OCI-LY1 (cell line): ENCODE measurements at regions not wholly inside any gene's neighbourhood (a gene's known extent, or its start where the extent isn't known, plus 50 kb on each side); places are given as distances from the start of the nearest gene placed in this dataset.

Source experiments
- H2AFZ ChIP-seq: fragments of 200-600 bp; sonication (generic), shearing (Covaris generic); 2 replicates; pipeline ENCODE4 v1.6.0; 2014; ENCODE audit warnings: antibody characterized with exemption, mild to moderate bottlenecking, low read length
- H3F3A ChIP-seq: fragments of 200-600 bp; sonication (generic), shearing (Covaris generic); 2 replicates; pipeline ENCODE4 v1.6.0; 2014; ENCODE audit warnings: mild to moderate bottlenecking, antibody characterized with exemption, low read length, moderate library complexity; ENCODE audit not compliant: insufficient read depth
- H3K27ac ChIP-seq: fragments of 200-600 bp; sonication (generic); 2 replicates; pipeline ENCODE4 v1.5.1; 2014; ENCODE audit warnings: low read length, mixed run types, mild to moderate bottlenecking, low read depth; ENCODE audit not compliant: poor library complexity, severe bottlenecking
- H3K27me3 ChIP-seq: fragments of 200-600 bp; sonication (generic); 2 replicates; pipeline ENCODE4 v1.6.0; 2014; ENCODE audit warnings: antibody characterized with exemption, mild to moderate bottlenecking, low read length, moderate library complexity; ENCODE audit not compliant: insufficient read depth
- H3K36me3 ChIP-seq: fragments of 200-600 bp; sonication (generic); 2 replicates; pipeline ENCODE4 v1.6.1; 2014; ENCODE audit warnings: mild to moderate bottlenecking, antibody characterized with exemption, low read length, moderate library complexity, mixed read lengths; ENCODE audit not compliant: insufficient read depth
- H3K4me1 ChIP-seq: fragments of 200-600 bp; sonication (generic); 2 replicates; pipeline ENCODE4 v1.5.1; 2014; ENCODE audit warnings: mild to moderate bottlenecking, low read length, moderate library complexity; ENCODE audit not compliant: insufficient read depth, severe bottlenecking
- H3K4me2 ChIP-seq: fragments of 200-600 bp; sonication (generic), shearing (Covaris generic); 2 replicates; pipeline ENCODE4 v1.6.1; 2014; ENCODE audit warnings: low read length
- H3K4me3 ChIP-seq: fragments of 200-600 bp; sonication (generic); 2 replicates; pipeline ENCODE4 v1.5.1; 2014; ENCODE audit warnings: low read length, low read depth, mild to moderate bottlenecking, mixed read lengths; ENCODE audit not compliant: poor library complexity, severe bottlenecking
- H3K79me2 ChIP-seq: fragments of 200-600 bp; shearing (Covaris generic); 2 replicates; pipeline ENCODE4 v1.6.1; 2016; ENCODE audit warnings: mixed run types, low read length, mixed read lengths; ENCODE audit not compliant: insufficient read depth
- H3K9ac ChIP-seq: fragments of 200-600 bp; sonication (generic), shearing (Covaris generic); 2 replicates; pipeline ENCODE4 v1.6.1; 2014; ENCODE audit warnings: mild to moderate bottlenecking, low read length, mixed read lengths
- H3K9me2 ChIP-seq: fragments of 200-600 bp; sonication (generic), shearing (Covaris generic); 2 replicates; pipeline ENCODE4 v1.6.1; 2014; ENCODE audit warnings: low read depth, mild to moderate bottlenecking, low read length, mixed read lengths
- H3K9me3 ChIP-seq: fragments of 200-600 bp; shearing (Covaris generic); 2 replicates; pipeline ENCODE4 v1.6.1; 2014; ENCODE audit warnings: low read length, mixed read lengths
- H4K20me1 ChIP-seq: fragments of 200-600 bp; sonication (generic), shearing (Covaris generic); 2 replicates; pipeline ENCODE4 v1.6.0; 2016; ENCODE audit warnings: mild to moderate bottlenecking, low read length; ENCODE audit not compliant: insufficient read depth
- EZH2 ChIP-seq: fragments of 200-600 bp; sonication (generic), shearing (Covaris generic); IDR thresholded peaks from 2 replicates; pipeline ENCODE4 v1.8.0; 2017; ENCODE audit warnings: borderline replicate concordance, mixed run types, mild to moderate bottlenecking, antibody characterized with exemption, low read length, moderate library complexity, mixed read lengths
- TF ChIP-seq, protein P1 (sequence below): fragments of 200-600 bp; sonication (generic), shearing (Covaris generic); IDR thresholded peaks from 2 replicates; pipeline ENCODE4 v1.5.1; 2017; ENCODE audit warnings: mild to moderate bottlenecking, antibody characterized with exemption, low read length, moderate library complexity, mixed read lengths

DNA sequence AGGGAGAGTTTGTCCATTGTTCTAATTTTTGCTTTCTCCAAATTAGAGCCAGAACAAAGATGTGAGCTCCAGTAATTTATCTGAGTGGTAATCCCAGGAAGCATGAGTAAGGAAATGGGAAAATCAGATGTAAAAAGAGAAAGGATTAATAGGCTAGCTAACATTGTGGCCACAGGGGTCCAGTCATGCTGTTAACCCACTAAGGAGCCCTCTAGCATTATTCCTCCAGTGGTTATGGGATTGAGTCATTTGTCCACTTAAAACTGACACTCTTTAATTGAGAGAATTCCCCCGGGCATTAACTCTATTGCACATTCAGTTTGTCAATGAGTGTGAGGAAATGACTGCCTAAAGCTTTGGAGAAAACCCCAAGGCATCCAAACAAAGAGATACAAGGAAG, 700.3 kb upstream of the TYRP1 start:
- Histone ChIP-seq H4K20me1 (no peaks in the 10 kb centered on the region), H3K36me3 (no peaks in the 10 kb centered on the region), H3K9me2 (no peaks in the 10 kb centered on the region), H3K4me3 (no peak overlapping the region), H3F3A (no peaks in the 10 kb centered on the region), H3K27ac (no peak overlapping the region), H2AFZ (no peak overlapping the region), H3K79me2 (no peaks in the 10 kb centered on the region), H3K9me3 (no peaks in the 10 kb centered on the region), H3K4me2 (no peak overlapping the region), H3K4me1 (no peaks in the 10 kb centered on the region), H3K9ac (no peak overlapping the region), H3K27me3 (no peaks in the 10 kb centered on the region)
- TF ChIP-seq, protein P1, sequence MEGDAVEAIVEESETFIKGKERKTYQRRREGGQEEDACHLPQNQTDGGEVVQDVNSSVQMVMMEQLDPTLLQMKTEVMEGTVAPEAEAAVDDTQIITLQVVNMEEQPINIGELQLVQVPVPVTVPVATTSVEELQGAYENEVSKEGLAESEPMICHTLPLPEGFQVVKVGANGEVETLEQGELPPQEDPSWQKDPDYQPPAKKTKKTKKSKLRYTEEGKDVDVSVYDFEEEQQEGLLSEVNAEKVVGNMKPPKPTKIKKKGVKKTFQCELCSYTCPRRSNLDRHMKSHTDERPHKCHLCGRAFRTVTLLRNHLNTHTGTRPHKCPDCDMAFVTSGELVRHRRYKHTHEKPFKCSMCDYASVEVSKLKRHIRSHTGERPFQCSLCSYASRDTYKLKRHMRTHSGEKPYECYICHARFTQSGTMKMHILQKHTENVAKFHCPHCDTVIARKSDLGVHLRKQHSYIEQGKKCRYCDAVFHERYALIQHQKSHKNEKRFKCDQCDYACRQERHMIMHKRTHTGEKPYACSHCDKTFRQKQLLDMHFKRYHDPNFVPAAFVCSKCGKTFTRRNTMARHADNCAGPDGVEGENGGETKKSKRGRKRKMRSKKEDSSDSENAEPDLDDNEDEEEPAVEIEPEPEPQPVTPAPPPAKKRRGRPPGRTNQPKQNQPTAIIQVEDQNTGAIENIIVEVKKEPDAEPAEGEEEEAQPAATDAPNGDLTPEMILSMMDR = no peak
- TF ChIP-seq EZH2 = no peak

DNA sequence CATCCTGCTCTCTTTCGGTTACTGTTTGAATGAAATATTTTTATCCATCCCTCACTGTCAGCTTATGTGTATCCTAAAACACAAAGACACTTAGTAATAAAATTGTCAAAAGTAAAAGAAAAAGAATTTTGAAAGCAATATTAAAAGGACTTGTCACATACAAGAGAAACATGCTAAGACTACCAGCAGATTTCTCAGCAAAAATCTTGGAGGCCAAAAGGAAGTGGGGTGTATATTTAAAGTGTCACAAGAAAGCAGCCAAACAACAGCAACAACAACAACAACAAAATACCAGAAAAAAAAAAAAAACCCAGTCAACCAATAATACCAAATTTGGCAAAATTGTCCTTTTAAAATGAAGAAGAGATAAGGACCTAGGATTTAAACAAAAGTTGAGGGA, 678.7 kb upstream of the TYRP1 start:
- no peak overlapping the region for H2AFZ ChIP-seq
- no peaks in the 10 kb centered on the region for H3F3A ChIP-seq
- H3K79me2 ChIP-seq = no peaks in the 10 kb centered on the region
- no peak overlapping the region for H3K4me3 ChIP-seq
- H4K20me1 ChIP-seq = no peaks in the 10 kb centered on the region
- no peak overlapping the region for H3K27ac ChIP-seq
- TF ChIP-seq EZH2 = no peak
- TF ChIP-seq, protein P1 = no peak
- no peak overlapping the region for H3K9ac ChIP-seq
- no peaks in the 10 kb centered on the region for H3K9me2 ChIP-seq
- H3K27me3 ChIP-seq = no peaks in the 10 kb centered on the region
- H3K4me2 ChIP-seq = no peak overlapping the region
- no peaks in the 10 kb centered on the region for H3K9me3 ChIP-seq
- H3K36me3 ChIP-seq = no peaks in the 10 kb centered on the region
- H3K4me1 ChIP-seq = no peaks in the 10 kb centered on the region

DNA sequence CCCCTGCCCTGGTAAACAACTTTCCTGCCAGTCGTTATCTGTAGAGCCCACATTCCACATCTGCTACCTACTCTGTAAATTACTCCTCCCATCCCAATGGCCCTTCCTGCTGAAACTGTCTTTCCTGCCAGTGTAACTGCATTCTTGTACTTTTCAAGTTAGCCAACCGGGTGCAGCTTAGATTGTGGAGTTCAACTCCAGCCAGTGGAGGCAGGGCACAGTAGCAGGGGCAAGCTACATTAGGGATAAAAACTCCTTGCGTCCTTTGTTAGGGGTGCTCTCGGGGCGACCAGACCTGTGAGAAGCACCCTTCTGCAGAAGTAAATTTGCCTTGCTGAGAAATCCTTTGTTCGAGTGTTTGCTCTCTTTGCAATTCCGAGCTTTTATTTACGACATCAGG, 639.0 kb upstream of the TYRP1 start:
- no peaks in the 10 kb centered on the region for H3K4me1 ChIP-seq
- TF ChIP-seq, protein P1 = no peak
- TF ChIP-seq EZH2 = no peak
- no peaks in the 10 kb centered on the region for H3K9me2 ChIP-seq
- no peak overlapping the region for H3K4me3 ChIP-seq
- no peaks in the 10 kb centered on the region for H4K20me1 ChIP-seq
- no peaks in the 10 kb centered on the region for H3K9me3 ChIP-seq
- no peaks in the 10 kb centered on the region for H3F3A ChIP-seq
- H2AFZ ChIP-seq = no peak overlapping the region
- H3K79me2 ChIP-seq = no peaks in the 10 kb centered on the region
- H3K4me2 ChIP-seq = no peak overlapping the region
- H3K36me3 ChIP-seq = no peaks in the 10 kb centered on the region
- H3K9ac ChIP-seq = no peak overlapping the region
- no peak overlapping the region for H3K27ac ChIP-seq
- no peaks in the 10 kb centered on the region for H3K27me3 ChIP-seq
